CD4-positive, alpha-beta T cell (primary cell): ENCODE measurements at regions not wholly inside any gene's neighbourhood (a gene's known extent, or its start where the extent isn't known, plus 50 kb on each side); places are given as distances from the start of the nearest gene placed in this dataset.

ENCODE experiments used
- ATAC-seq: fragments of 200-7000 bp; cut with Tn5 transposase; one replicate; pipeline ENCODE4 v1.10.0; 2022; ENCODE audit warnings: mild to moderate bottlenecking; ENCODE audit not compliant: poor library complexity
- CTCF ChIA-PET: fragments of 350-600 bp; sonication (Branson Sonifier 250); formaldehyde crosslinking; loops from one replicate; lab custom pipeline; 2021; ENCODE audit warnings: antibody characterized with exemption, inconsistent platforms; lab: Charles Lee
- POLR2A ChIA-PET: fragments of 350-600 bp; sonication (Branson Sonifier 250); formaldehyde crosslinking; loops from one replicate; lab custom pipeline; 2021; ENCODE audit warnings: antibody characterized with exemption, inconsistent platforms; lab: Charles Lee
- DNase-seq, 14 experiments: peaks; one replicate each; pipeline ENCODE4 v3.0.0-alpha.2; 2013 to 2020; ENCODE audit warnings: mixed read lengths in 2 of 14
- H3K27ac ChIP-seq, 2 donors: one replicate each; pipeline versions ENCODE4 v1.5.1 to v1.7.0; 2013; ENCODE audit warnings: low read length in 2 of 2, low read depth in 1 of 2, mild to moderate bottlenecking in 1 of 2
- H3K27me3 ChIP-seq, 2 experiments: 1 replicate in 1 of 2; 2 replicates in 1 of 2; pipeline versions ENCODE4 v1.6.1 to v1.7.0; 2013; ENCODE audit warnings: low read length in 2 of 2, control low read depth in 1 of 2, mild to moderate bottlenecking in 1 of 2, moderate library complexity in 1 of 2; ENCODE audit not compliant: insufficient read depth in 2 of 2, control insufficient read depth in 1 of 2
- H3K36me3 ChIP-seq: one replicate; pipeline ENCODE4 v1.6.1; 2013; ENCODE audit warnings: low read length, control low read depth; ENCODE audit not compliant: insufficient read depth
- H3K4me1 ChIP-seq: one replicate; pipeline ENCODE4 v1.6.1; 2013; ENCODE audit warnings: low read length, control low read depth; ENCODE audit not compliant: insufficient read depth
- H3K4me3 ChIP-seq: one replicate; pipeline ENCODE4 v1.5.1; 2013; ENCODE audit warnings: mild to moderate bottlenecking, low read length, moderate library complexity
- H3K9me3 ChIP-seq, 2 experiments: 1 replicate in 1 of 2; 2 replicates in 1 of 2; pipeline versions ENCODE4 v1.6.1 to v1.7.0; 2013; ENCODE audit warnings: low read length in 2 of 2, mild to moderate bottlenecking in 2 of 2, control low read depth in 1 of 2, moderate library complexity in 1 of 2; ENCODE audit not compliant: control insufficient read depth in 1 of 2, insufficient read depth in 1 of 2
- H3K27ac Mint-ChIP-seq: one replicate; pipeline ENCODE4 v1.8.0; 2020; ENCODE audit warnings: mixed read lengths
- H3K27me3 Mint-ChIP-seq: one replicate; pipeline ENCODE4 v1.8.0; 2021; ENCODE audit warnings: mixed read lengths
- H3K36me3 Mint-ChIP-seq: one replicate; pipeline ENCODE4 v1.8.0; 2021; ENCODE audit warnings: low read depth, mixed read lengths
- H3K4me1 Mint-ChIP-seq: one replicate; pipeline ENCODE4 v1.8.0; 2021; ENCODE audit warnings: low read depth, mixed read lengths
- H3K4me3 Mint-ChIP-seq: one replicate; pipeline ENCODE4 v1.8.0; 2020; ENCODE audit warnings: mild to moderate bottlenecking, mixed read lengths
- H3K9me3 Mint-ChIP-seq: one replicate; pipeline ENCODE4 v1.8.0; 2020; ENCODE audit warnings: mixed read lengths
- intact Hi-C, 2 experiments: fragments of 100-400 bp; cut with DNase I in 1 of 2; cut with micrococcal nuclease in 1 of 2; formaldehyde crosslinking; loops; one replicate each; pipeline versions ENCODE4 v1.15.1 to v1.9.0; 2023 to 2025; cut with DNase I, micrococcal nuclease
- TF ChIP-seq, protein P1 (sequence below): fragments of 200-600 bp; IDR thresholded peaks from one replicate; pipeline ENCODE4 v1.8.0; 2022; ENCODE audit warnings: antibody characterized with exemption, mild to moderate bottlenecking

DNA sequence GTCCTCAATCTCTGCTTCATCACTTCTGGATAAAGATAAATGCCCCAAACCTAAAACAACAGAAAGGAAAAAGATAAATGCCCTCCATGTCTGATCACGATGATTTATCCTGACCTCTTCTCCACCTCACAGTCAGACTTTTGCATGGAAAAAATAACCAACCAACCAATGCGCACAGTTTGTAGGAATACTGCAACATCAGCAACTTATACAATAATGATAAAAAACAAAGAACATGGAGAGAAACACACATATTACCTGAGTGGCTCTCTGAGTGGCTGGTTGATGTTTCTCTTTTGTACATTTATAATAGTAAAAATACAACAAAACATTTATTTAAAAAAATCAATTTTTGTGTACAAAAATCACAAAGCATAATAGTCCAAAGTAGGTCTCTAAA lies 93.0 kb upstream of the PUDP start:
- no peak overlapping the region for H3K27ac Mint-ChIP-seq
- H3K4me3 Mint-ChIP-seq, result no peak overlapping the region
- intact Hi-C loops, result no loop called here
- H3K27me3 ChIP-seq, result no peaks in the 10 kb centered on the region
- no peaks in the 10 kb centered on the region for H3K4me1 Mint-ChIP-seq
- H3K9me3 Mint-ChIP-seq, result no peaks in the 10 kb centered on the region
- CTCF ChIA-PET, result no interaction called here
- no peaks in the 10 kb centered on the region for H3K27me3 Mint-ChIP-seq
- TF ChIP-seq, protein P1, sequence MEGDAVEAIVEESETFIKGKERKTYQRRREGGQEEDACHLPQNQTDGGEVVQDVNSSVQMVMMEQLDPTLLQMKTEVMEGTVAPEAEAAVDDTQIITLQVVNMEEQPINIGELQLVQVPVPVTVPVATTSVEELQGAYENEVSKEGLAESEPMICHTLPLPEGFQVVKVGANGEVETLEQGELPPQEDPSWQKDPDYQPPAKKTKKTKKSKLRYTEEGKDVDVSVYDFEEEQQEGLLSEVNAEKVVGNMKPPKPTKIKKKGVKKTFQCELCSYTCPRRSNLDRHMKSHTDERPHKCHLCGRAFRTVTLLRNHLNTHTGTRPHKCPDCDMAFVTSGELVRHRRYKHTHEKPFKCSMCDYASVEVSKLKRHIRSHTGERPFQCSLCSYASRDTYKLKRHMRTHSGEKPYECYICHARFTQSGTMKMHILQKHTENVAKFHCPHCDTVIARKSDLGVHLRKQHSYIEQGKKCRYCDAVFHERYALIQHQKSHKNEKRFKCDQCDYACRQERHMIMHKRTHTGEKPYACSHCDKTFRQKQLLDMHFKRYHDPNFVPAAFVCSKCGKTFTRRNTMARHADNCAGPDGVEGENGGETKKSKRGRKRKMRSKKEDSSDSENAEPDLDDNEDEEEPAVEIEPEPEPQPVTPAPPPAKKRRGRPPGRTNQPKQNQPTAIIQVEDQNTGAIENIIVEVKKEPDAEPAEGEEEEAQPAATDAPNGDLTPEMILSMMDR, result no peak
- no peak for DNase-seq
- no peak overlapping the region for H3K27ac ChIP-seq
- POLR2A ChIA-PET, result no interaction called here
- no peaks in the 10 kb centered on the region for H3K4me1 ChIP-seq
- H3K9me3 ChIP-seq, result no peaks in the 10 kb centered on the region
- H3K4me3 ChIP-seq, result no peak overlapping the region
- no peaks in the 10 kb centered on the region for H3K36me3 Mint-ChIP-seq
- ATAC-seq, result no peak
- H3K36me3 ChIP-seq, result no peaks in the 10 kb centered on the region

DNA sequence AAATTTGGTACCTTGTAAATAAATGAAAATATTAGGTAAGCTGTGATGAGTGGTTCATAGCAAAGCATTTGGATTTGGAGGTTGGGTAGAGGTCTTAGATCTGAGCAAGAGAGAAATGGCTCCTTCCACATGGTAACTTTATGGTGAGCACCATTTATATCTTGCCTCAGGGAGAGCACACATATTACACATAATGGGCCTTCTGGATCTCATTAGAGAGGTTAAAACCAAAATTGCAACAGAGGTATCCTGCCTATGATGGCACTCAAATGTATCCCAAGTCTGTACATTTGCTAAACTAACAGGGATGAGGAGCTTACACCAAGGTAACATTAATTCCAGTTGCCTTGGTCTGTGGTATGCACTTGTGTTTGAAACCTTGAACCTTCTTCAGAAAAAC lies 87.1 kb upstream of the PUDP start:
- no peaks in the 10 kb centered on the region for H3K9me3 Mint-ChIP-seq
- intact Hi-C loops, result no loop called here
- Histone ChIP-seq H3K36me3 (no peaks in the 10 kb centered on the region), H3K4me1 (no peaks in the 10 kb centered on the region), H3K27ac (no peak overlapping the region), H3K27me3 (no peaks in the 10 kb centered on the region), H3K4me3 (no peak overlapping the region), H3K9me3 (no peaks in the 10 kb centered on the region)
- no peaks in the 10 kb centered on the region for H3K36me3 Mint-ChIP-seq
- ChIA-PET CTCF (interaction anchor here (0.6 kb wide), 1 partner anchor 20 kb away, joined by 3 read pairs; no protein-coding TSS in a partner anchor), POLR2A (no interaction called here)
- no peak overlapping the region for H3K27ac Mint-ChIP-seq
- no peak for DNase-seq
- TF ChIP-seq, protein P1, result no peak
- H3K27me3 Mint-ChIP-seq, result no peaks in the 10 kb centered on the region
- no peak for ATAC-seq
- H3K4me3 Mint-ChIP-seq, result no peak overlapping the region
- H3K4me1 Mint-ChIP-seq, result no peaks in the 10 kb centered on the region

DNA sequence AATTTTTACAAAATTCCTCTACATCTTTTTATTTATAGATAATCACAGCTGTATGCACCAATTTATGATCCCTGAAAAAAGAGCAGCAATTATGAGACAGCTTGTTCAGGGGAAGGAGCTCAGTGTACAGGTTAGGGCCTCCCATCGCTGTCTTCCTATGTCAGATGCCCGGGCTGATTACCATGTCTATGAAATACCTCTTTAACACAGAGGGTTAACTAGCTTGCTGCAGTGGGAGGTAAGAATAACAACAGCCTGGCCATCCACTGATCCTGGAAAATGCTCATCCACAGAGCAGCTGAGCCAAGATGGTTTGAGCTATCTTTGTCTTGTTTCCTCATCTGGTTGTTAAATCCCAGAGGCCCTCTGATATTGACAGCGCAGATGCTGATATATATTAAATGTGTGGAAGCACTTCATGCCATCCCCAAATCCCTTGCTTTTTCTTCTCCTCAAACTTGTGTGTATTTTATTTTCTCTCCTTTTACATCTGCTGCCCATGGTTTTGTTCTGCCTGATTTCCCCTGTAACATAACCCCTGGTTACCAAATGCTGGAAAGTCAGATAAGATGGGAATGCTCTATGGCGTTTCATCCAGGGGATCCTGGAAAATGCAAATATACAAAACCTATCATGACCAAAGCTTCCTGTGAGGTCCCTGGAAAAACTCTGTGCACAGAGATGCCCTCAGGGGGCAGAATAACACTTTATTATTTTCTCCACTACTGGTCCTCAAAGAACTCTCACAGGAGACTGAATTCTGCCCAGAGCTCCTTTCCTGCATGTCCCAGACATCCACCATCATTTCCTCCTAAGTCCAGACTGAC lies 85.8 kb upstream of the PUDP start:
- H3K9me3 Mint-ChIP-seq, result no peaks in the 10 kb centered on the region
- Histone ChIP-seq H3K4me1 (no peaks in the 10 kb centered on the region), H3K4me3 (no peak overlapping the region), H3K27me3 (no peaks in the 10 kb centered on the region), H3K9me3 (no peaks in the 10 kb centered on the region), H3K27ac (no peak overlapping the region), H3K36me3 (no peaks in the 10 kb centered on the region)
- no peaks in the 10 kb centered on the region for H3K36me3 Mint-ChIP-seq
- DNase-seq (no peak), ATAC-seq (no peak)
- POLR2A ChIA-PET, result no interaction called here
- H3K27me3 Mint-ChIP-seq, result no peaks in the 10 kb centered on the region
- H3K4me3 Mint-ChIP-seq, result no peak overlapping the region
- no peaks in the 10 kb centered on the region for H3K4me1 Mint-ChIP-seq
- CTCF ChIA-PET, result no interaction called here
- no peak overlapping the region for H3K27ac Mint-ChIP-seq
- TF ChIP-seq, protein P1, result no peak
- intact Hi-C loops, result no loop called here
